HCT116 (cell line): ENCODE measurements at regions not wholly inside any gene's neighbourhood (a gene's known extent, or its start where the extent isn't known, plus 50 kb on each side); places are given as distances from the start of the nearest gene placed in this dataset.

Experiments used
- ATAC-seq: fragments of 200-7000 bp; cut with Tn5 transposase; 2 replicates; pipeline ENCODE4 v1.9.1; 2020; ENCODE audit warnings: mild to moderate bottlenecking, moderate library complexity
- BruUV-seq: library from RNA; stranded (reverse); fragments of 400-500 nt; replicated peaks from 2 replicates; lab custom pipeline; 2021; lab: Mats Ljungman, UMichigan
- CTCF ChIA-PET: fragments of 300-600 bp; sonication (Branson Sonifier 250); formaldehyde crosslinking; loops from one replicate; lab custom pipeline; 2021; ENCODE audit warnings: antibody characterized with exemption; lab: Charles Lee
- POLR2A ChIA-PET: fragments of 300-600, 350-600 bp; sonication (Branson Sonifier 250); formaldehyde crosslinking; loops from one replicate; lab custom pipeline; 2021; ENCODE audit warnings: antibody characterized with exemption; lab: Charles Lee
- RAD21 ChIA-PET, 2 experiments: fragments of 300-600 bp; sonication (Branson Sonifier 250); formaldehyde crosslinking; loops; one replicate each; lab custom pipeline; 2023; ENCODE audit warnings: low total read pairs in 2 of 2; ENCODE audit not compliant: uncharacterized antibody in 2 of 2, unreplicated experiment in 2 of 2, low non-redundant PET in 1 of 2; lab: Charles Lee
- DNase-seq: peaks from one replicate; pipeline ENCODE4 v3.0.0-alpha.2; 2010; ENCODE audit warnings: low read depth, low spot score
- H2AFZ ChIP-seq: fragments of 200-600 bp; shearing (Covaris generic), sonication (generic); 2 replicates; pipeline ENCODE4 v1.6.1; 2017; ENCODE audit warnings: low read depth, mixed run types, mixed read lengths, antibody characterized with exemption, low read length; ENCODE audit not compliant: poor library complexity, severe bottlenecking
- H3K27ac ChIP-seq: 2 replicates; pipeline ENCODE4 v1.5.1; 2012; ENCODE audit warnings: low read depth, low read length
- H3K27me3 ChIP-seq: fragments of 200-600 bp; sonication (generic); 2 replicates; pipeline ENCODE4 v1.6.1; 2016; ENCODE audit warnings: mixed run types, low read length, mixed read lengths; ENCODE audit not compliant: insufficient read depth
- H3K36me3 ChIP-seq, 2 experiments: fragments of 200-500 bp in 1 of 2; fragments of 200-600 bp in 1 of 2; sonication (Bioruptor generic) in 1 of 2; sonication (generic) in 1 of 2; 2 replicates each; pipeline versions ENCODE4 v1.5.1 to v1.6.1; 2014 to 2016; ENCODE audit warnings: low read length in 2 of 2, inconsistent platforms in 1 of 2, mixed read lengths in 1 of 2, mixed run types in 1 of 2; ENCODE audit not compliant: insufficient read depth in 2 of 2, control insufficient read depth in 1 of 2
- H3K4me1 ChIP-seq, 2 experiments: fragments of 200-600 bp in 1 of 2; sonication (generic) in 1 of 2; 2 replicates each; pipeline versions ENCODE4 v1.5.1 to v1.6.1; 2012 to 2017; ENCODE audit warnings: low read length in 2 of 2, inconsistent platforms in 1 of 2, mild to moderate bottlenecking in 1 of 2, mixed read lengths in 1 of 2, mixed run types in 1 of 2, moderate library complexity in 1 of 2; ENCODE audit not compliant: insufficient read depth in 2 of 2, control insufficient read depth in 1 of 2
- H3K4me2 ChIP-seq: fragments of 200-600 bp; sonication (generic); 2 replicates; pipeline ENCODE4 v1.6.1; 2017; ENCODE audit warnings: mixed run types, low read length, mixed read lengths
- H3K4me3 ChIP-seq, 2 experiments: fragments of 200-600 bp in 1 of 2; sonication (generic) in 1 of 2; replicated peaks in 1 of 2; 2 replicates each; pipeline ENCODE4 v1.5.1; 2011 to 2016; ENCODE audit warnings: low read length in 2 of 2, control low read depth in 1 of 2, low read depth in 1 of 2, mild to moderate bottlenecking in 1 of 2, mixed read lengths in 1 of 2, mixed run types in 1 of 2
- H3K79me2 ChIP-seq: fragments of 200-600 bp; sonication (generic); 2 replicates; pipeline ENCODE4 v1.6.1; 2017; ENCODE audit warnings: mild to moderate bottlenecking, mixed run types, low read length, moderate library complexity, mixed read lengths; ENCODE audit not compliant: insufficient read depth
- H3K9ac ChIP-seq: fragments of 200-600 bp; sonication (generic); 2 replicates; pipeline ENCODE4 v1.6.1; 2016; ENCODE audit warnings: low read length, mixed read lengths
- H3K9me2 ChIP-seq: fragments of 200-600 bp; sonication (generic), shearing (Covaris generic); 2 replicates; pipeline ENCODE4 v1.6.1; 2017; ENCODE audit warnings: mixed run types, mild to moderate bottlenecking, moderate library complexity; ENCODE audit not compliant: insufficient read depth
- H3K9me3 ChIP-seq, 2 experiments: fragments of 200-500 bp in 1 of 2; fragments of 200-600 bp in 1 of 2; sonication (Bioruptor generic) in 1 of 2; sonication (generic) in 1 of 2; 2 replicates each; pipeline ENCODE4 v1.6.1; 2014 to 2017; ENCODE audit warnings: low read length in 2 of 2, mixed read lengths in 2 of 2, inconsistent platforms in 1 of 2, low read depth in 1 of 2, mild to moderate bottlenecking in 1 of 2, mixed run types in 1 of 2, moderate library complexity in 1 of 2; ENCODE audit not compliant: control insufficient read depth in 1 of 2, insufficient read depth in 1 of 2
- H4K20me1 ChIP-seq: fragments of 200-600 bp; sonication (generic), shearing (Covaris generic); 2 replicates; pipeline ENCODE4 v1.6.1; 2017; ENCODE audit warnings: mixed run types, mild to moderate bottlenecking, moderate library complexity; ENCODE audit not compliant: insufficient read depth
- CBX3 ChIP-seq: IDR thresholded peaks from 2 replicates; pipeline ENCODE4 v1.6.1; 2012; ENCODE audit warnings: low read depth
- CEBPB ChIP-seq: IDR thresholded peaks from 2 replicates; pipeline ENCODE4 v1.6.1; 2012; ENCODE audit warnings: low read depth
- EGR1 ChIP-seq: IDR thresholded peaks from 2 replicates; pipeline ENCODE4 v1.6.1; 2012; ENCODE audit warnings: low read depth
- ELF1 ChIP-seq: IDR thresholded peaks from 2 replicates; pipeline ENCODE4 v1.6.1; 2012; ENCODE audit warnings: low read depth, borderline replicate concordance
- EZH2 ChIP-seq: fragments of 200-600 bp; sonication (generic); IDR thresholded peaks from 2 replicates; pipeline ENCODE4 v1.6.1; 2017; ENCODE audit warnings: antibody characterized with exemption, mixed run types
- EZH2phosphoT487 ChIP-seq: fragments of 200-600 bp; IDR thresholded peaks from 2 replicates; pipeline ENCODE4 v1.6.1; 2018; ENCODE audit warnings: antibody characterized with exemption, borderline replicate concordance
- FOSL1 ChIP-seq: IDR thresholded peaks from 2 replicates; pipeline ENCODE4 v1.6.1; 2012; ENCODE audit warnings: low read depth
- MAX ChIP-seq: IDR thresholded peaks from 2 replicates; pipeline ENCODE4 v1.6.1; 2012
- POLR2A ChIP-seq: IDR thresholded peaks from 2 replicates; pipeline ENCODE4 v1.7.0; 2011; ENCODE audit warnings: borderline replicate concordance; ENCODE audit not compliant: insufficient read depth, insufficient read length; ENCODE audit errors: extremely low read depth
- POLR2AphosphoS5 ChIP-seq: IDR thresholded peaks from 2 replicates; pipeline ENCODE4 v1.6.1; 2011; ENCODE audit warnings: mild to moderate bottlenecking, low read depth, low read length, moderate library complexity
- RAD21 ChIP-seq: IDR thresholded peaks from 2 replicates; pipeline ENCODE4 v1.6.1; 2012; ENCODE audit warnings: low read depth, mild to moderate bottlenecking
- SIN3A ChIP-seq: IDR thresholded peaks from 2 replicates; pipeline ENCODE4 v1.6.1; 2012; ENCODE audit warnings: low read depth
- SP1 ChIP-seq: IDR thresholded peaks from 2 replicates; pipeline ENCODE4 v1.6.1; 2012; ENCODE audit warnings: low read depth
- SRF ChIP-seq: IDR thresholded peaks from 2 replicates; pipeline ENCODE4 v1.6.1; 2012; ENCODE audit warnings: low read depth
- TCF7L2 ChIP-seq: IDR thresholded peaks from 2 replicates; pipeline ENCODE4 v1.7.0; 2011; ENCODE audit warnings: borderline replicate concordance, inconsistent platforms; ENCODE audit not compliant: insufficient read depth, insufficient read length; ENCODE audit errors: extremely low read depth
- ZBTB33 ChIP-seq: IDR thresholded peaks from 2 replicates; pipeline ENCODE4 v1.6.1; 2011; ENCODE audit warnings: mild to moderate bottlenecking, low read length, moderate library complexity; ENCODE audit not compliant: insufficient replicate concordance; ENCODE audit errors: extremely low read depth
- ZFX ChIP-seq: fragments of 450-650 bp; IDR thresholded peaks from 2 replicates; pipeline ENCODE4 v1.6.1; 2017
- ZNF274 ChIP-seq: fragments of 200-500 bp; sonication (Bioruptor generic); IDR thresholded peaks from 2 replicates; pipeline ENCODE4 v1.6.1; 2014; ENCODE audit warnings: mild to moderate bottlenecking, low read depth, low read length, inconsistent platforms
- intact Hi-C: fragments of 100-400 bp; cut with micrococcal nuclease; formaldehyde crosslinking; loops from 2 replicates; pipeline ENCODE4 v1.10.0; 2022
- TF ChIP-seq, protein P1 (sequence below): IDR thresholded peaks from 2 replicates; pipeline ENCODE4 v1.6.1; 2012
- TF ChIP-seq, protein P2 (sequence below), 3 experiments: fragments of 200-600 bp in 1 of 3; sonication (generic) in 1 of 3; IDR thresholded peaks in 2 of 3; conservative IDR thresholded peaks in 1 of 3; 2 replicates each; pipeline ENCODE4 v1.5.1; 2012 to 2017; ENCODE audit warnings: low read depth in 2 of 3, low read length in 2 of 3, antibody characterized with exemption in 1 of 3, borderline replicate concordance in 1 of 3, control low read depth in 1 of 3, mild to moderate bottlenecking in 1 of 3, mixed read lengths in 1 of 3, mixed run types in 1 of 3, moderate library complexity in 1 of 3; ENCODE audit not compliant: insufficient read depth in 1 of 3

DNA sequence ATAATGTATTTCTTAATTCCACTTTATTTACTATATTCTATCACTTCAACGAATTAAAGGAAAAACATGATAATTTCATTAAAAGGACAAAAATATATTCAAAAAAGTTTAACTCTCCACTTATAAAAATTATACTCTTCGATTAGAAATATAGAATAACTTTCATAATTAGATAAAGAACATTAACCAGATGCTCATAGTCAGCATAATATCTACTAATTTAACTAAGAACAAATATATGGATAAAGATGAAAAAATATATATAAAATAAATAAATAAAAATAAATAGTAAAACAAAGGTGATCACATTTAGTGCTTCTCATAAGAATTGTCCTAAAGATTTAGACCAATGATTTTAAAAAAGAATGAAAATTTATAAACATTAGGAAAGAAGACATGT lies 1065.2 kb upstream of the CNTN5 start:
- RAD21 ChIA-PET: no interaction called here
- H3K9me3 ChIP-seq: peaks cover 15 to 16% of the 10 kb centered on the region in 2 experiments; a peak in 3 of 4 replicates
- TF ChIP-seq SP1 (no peak), EGR1 (no peak), EZH2phosphoT487 (no peak), ELF1 (no peak), SRF (no peak), MAX (no peak), CEBPB (no peak), POLR2AphosphoS5 (no peak), ZBTB33 (no peak), FOSL1 (no peak), RAD21 (no peak), EZH2 (no peak), ZNF274 (no peak), TCF7L2 (no peak), POLR2A (no peak), ZFX (no peak), SIN3A (no peak), CBX3 (no peak)
- TF ChIP-seq, protein P1, sequence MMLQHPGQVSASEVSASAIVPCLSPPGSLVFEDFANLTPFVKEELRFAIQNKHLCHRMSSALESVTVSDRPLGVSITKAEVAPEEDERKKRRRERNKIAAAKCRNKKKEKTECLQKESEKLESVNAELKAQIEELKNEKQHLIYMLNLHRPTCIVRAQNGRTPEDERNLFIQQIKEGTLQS: no peak
- TF ChIP-seq, protein P2, sequence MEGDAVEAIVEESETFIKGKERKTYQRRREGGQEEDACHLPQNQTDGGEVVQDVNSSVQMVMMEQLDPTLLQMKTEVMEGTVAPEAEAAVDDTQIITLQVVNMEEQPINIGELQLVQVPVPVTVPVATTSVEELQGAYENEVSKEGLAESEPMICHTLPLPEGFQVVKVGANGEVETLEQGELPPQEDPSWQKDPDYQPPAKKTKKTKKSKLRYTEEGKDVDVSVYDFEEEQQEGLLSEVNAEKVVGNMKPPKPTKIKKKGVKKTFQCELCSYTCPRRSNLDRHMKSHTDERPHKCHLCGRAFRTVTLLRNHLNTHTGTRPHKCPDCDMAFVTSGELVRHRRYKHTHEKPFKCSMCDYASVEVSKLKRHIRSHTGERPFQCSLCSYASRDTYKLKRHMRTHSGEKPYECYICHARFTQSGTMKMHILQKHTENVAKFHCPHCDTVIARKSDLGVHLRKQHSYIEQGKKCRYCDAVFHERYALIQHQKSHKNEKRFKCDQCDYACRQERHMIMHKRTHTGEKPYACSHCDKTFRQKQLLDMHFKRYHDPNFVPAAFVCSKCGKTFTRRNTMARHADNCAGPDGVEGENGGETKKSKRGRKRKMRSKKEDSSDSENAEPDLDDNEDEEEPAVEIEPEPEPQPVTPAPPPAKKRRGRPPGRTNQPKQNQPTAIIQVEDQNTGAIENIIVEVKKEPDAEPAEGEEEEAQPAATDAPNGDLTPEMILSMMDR (IDR thresholded peaks at IDR 0.05 in 2 of 3, conservative IDR thresholded peaks at IDR 0.05 in 1 of 3; ENCODE audit: borderline replicate concordance in 1 of 3, insufficient read depth in 1 of 3, low read depth in 2 of 3, low read length in 2 of 3): no peak
- TF ChIP-seq, all 23 proteins: peak for 0
- ChIA-PET CTCF (no interaction called here), POLR2A (no interaction called here)
- H3K9me2 ChIP-seq: no peaks in the 10 kb centered on the region
- H3K4me2 ChIP-seq: no peak overlapping the region
- no peak for DNase-seq
- H4K20me1 ChIP-seq: no peaks in the 10 kb centered on the region
- no peaks in the 10 kb centered on the region for H3K4me1 ChIP-seq
- H3K79me2 ChIP-seq: no peaks in the 10 kb centered on the region
- no peak overlapping the region for H3K27ac ChIP-seq
- H3K27me3 ChIP-seq: no peaks in the 10 kb centered on the region
- no peak for ATAC-seq
- no peak overlapping the region for H3K9ac ChIP-seq
- H2AFZ ChIP-seq: no peak overlapping the region
- BruUV-seq: no TSS peak
- H3K4me3 ChIP-seq: no peak overlapping the region
- no peaks in the 10 kb centered on the region for H3K36me3 ChIP-seq
- intact Hi-C loops: no loop called here
